Breast epithelium (tissue), 3 donors: ENCODE measurements at regions not wholly inside any gene's neighbourhood (a gene's known extent, or its start where the extent isn't known, plus 50 kb on each side); places are given as distances from the start of the nearest gene placed in this dataset.

Experiments
- CTCF ChIP-seq, 3 donors: fragments of 450-650 bp; IDR thresholded peaks; one replicate each; pipeline ENCODE4 v1.5.1; 2016 to 2017; ENCODE audit warnings: antibody characterized with exemption in 3 of 3, mild to moderate bottlenecking in 3 of 3, moderate library complexity in 3 of 3
- POLR2A ChIP-seq: fragments of 450-650 bp; IDR thresholded peaks from one replicate; pipeline ENCODE4 v1.6.1; 2016; ENCODE audit warnings: antibody characterized with exemption, mild to moderate bottlenecking, moderate library complexity

- TF ChIP-seq CTCF (IDR thresholded peaks at IDR 0.05), result no peak
- TF ChIP-seq POLR2A, result no peak
These were observed 714.9 kb downstream of the NOVA1 start for GRCh38 chr14:25882899-25883298.
